Tibial nerve (tissue), 4 donors: ENCODE measurements at regions not wholly inside any gene's neighbourhood (a gene's known extent, or its start where the extent isn't known, plus 50 kb on each side); places are given as distances from the start of the nearest gene placed in this dataset.

Source experiments
- CTCF ChIP-seq, 5 experiments: fragments of 200-600 bp in 3 of 5; fragments of 450-650 bp in 2 of 5; sonication (generic) in 3 of 5; IDR thresholded peaks; one replicate each; pipeline ENCODE4 v1.5.1; 2016 to 2019; ENCODE audit warnings: antibody characterized with exemption in 5 of 5, mild to moderate bottlenecking in 3 of 5, moderate library complexity in 2 of 5
- EP300 ChIP-seq, 2 donors: sonication (generic); formaldehyde crosslinking; IDR thresholded peaks; one replicate each; pipeline ENCODE4 v1.6.1; 2017; ENCODE audit warnings: antibody characterized with exemption in 2 of 2, mild to moderate bottlenecking in 1 of 2

GRCh38 chr3:164221297-164221696 lies 857.0 kb downstream of the SI start:
- no peak for TF ChIP-seq EP300 (IDR thresholded peaks at IDR 0.05)
- TF ChIP-seq CTCF (IDR thresholded peaks at IDR 0.05) = no peak
